ENCODE measurements at regions not wholly inside any gene's neighbourhood (a gene's known extent, or its start where the extent isn't known, plus 50 kb on each side); places are given as distances from the start of the nearest gene placed in this dataset.

DNA sequence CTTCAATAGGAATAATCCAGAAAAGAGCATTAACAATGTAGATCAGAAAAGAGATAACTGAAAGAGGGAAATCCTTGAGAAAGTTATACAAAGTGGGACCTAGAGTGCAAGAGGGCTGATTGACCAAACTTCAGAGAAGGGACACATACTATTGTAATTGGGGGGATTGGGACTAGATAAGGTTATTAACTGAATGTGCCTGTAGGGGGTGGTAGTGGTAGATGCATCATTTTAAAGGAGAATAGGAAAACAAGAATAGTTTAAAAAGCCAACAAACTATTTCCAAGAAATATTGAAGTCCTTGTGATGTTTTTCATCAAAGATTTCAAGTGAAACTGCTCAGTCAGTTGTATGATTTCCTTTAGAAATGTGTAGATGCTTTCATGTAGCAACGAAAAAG, 468.5 kb downstream of the TAF11L14 start:
- TF ChIP-seq POLR2AphosphoS5 (IDR thresholded peaks at IDR 0.05; ENCODE audit: control insufficient read depth, insufficient read depth, low read depth, low read length) (no peak), RBM39 (optimal IDR thresholded peaks at IDR 0.05; ENCODE audit: low read depth, low read length) (no peak), SPI1 (IDR thresholded peaks at IDR 0.05; ENCODE audit: borderline replicate concordance, low read depth, low read length) (no peak), CAMTA2 (CRISPR knock-in tag; conservative IDR thresholded peaks at IDR 0.05) (no peak), SREBF2 (CRISPR knock-in tag; IDR thresholded peaks at IDR 0.05) (no peak), HNRNPUL1 (IDR thresholded peaks at IDR 0.05; ENCODE audit: low read length) (no peak)
- TF ChIP-seq, protein P1, sequence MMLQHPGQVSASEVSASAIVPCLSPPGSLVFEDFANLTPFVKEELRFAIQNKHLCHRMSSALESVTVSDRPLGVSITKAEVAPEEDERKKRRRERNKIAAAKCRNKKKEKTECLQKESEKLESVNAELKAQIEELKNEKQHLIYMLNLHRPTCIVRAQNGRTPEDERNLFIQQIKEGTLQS (IDR thresholded peaks at IDR 0.05) = no peak
- TF ChIP-seq, protein P1 (CRISPR knock-in tag; conservative IDR thresholded peaks at IDR 0.05) = no peak
- TF ChIP-seq, protein P2, sequence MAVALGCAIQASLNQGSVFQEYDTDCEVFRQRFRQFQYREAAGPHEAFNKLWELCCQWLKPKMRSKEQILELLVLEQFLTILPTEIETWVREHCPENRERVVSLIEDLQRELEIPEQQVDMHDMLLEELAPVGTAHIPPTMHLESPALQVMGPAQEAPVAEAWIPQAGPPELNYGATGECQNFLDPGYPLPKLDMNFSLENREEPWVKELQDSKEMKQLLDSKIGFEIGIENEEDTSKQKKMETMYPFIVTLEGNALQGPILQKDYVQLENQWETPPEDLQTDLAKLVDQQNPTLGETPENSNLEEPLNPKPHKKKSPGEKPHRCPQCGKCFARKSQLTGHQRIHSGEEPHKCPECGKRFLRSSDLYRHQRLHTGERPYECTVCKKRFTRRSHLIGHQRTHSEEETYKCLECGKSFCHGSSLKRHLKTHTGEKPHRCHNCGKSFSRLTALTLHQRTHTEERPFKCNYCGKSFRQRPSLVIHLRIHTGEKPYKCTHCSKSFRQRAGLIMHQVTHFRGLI (CRISPR knock-in tag; IDR thresholded peaks at IDR 0.05) = no peak
- TF ChIP-seq, protein P3, sequence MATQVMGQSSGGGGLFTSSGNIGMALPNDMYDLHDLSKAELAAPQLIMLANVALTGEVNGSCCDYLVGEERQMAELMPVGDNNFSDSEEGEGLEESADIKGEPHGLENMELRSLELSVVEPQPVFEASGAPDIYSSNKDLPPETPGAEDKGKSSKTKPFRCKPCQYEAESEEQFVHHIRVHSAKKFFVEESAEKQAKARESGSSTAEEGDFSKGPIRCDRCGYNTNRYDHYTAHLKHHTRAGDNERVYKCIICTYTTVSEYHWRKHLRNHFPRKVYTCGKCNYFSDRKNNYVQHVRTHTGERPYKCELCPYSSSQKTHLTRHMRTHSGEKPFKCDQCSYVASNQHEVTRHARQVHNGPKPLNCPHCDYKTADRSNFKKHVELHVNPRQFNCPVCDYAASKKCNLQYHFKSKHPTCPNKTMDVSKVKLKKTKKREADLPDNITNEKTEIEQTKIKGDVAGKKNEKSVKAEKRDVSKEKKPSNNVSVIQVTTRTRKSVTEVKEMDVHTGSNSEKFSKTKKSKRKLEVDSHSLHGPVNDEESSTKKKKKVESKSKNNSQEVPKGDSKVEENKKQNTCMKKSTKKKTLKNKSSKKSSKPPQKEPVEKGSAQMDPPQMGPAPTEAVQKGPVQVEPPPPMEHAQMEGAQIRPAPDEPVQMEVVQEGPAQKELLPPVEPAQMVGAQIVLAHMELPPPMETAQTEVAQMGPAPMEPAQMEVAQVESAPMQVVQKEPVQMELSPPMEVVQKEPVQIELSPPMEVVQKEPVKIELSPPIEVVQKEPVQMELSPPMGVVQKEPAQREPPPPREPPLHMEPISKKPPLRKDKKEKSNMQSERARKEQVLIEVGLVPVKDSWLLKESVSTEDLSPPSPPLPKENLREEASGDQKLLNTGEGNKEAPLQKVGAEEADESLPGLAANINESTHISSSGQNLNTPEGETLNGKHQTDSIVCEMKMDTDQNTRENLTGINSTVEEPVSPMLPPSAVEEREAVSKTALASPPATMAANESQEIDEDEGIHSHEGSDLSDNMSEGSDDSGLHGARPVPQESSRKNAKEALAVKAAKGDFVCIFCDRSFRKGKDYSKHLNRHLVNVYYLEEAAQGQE (IDR thresholded peaks at IDR 0.05; ENCODE audit: borderline replicate concordance) = no peak
- TF ChIP-seq, protein P3 (CRISPR knock-in tag; IDR thresholded peaks at IDR 0.05; ENCODE audit: low read depth) = no peak
